Trophoblast cell (in vitro differentiated cells and primary cell): ENCODE measurements at regions not wholly inside any gene's neighbourhood (a gene's known extent, or its start where the extent isn't known, plus 50 kb on each side); places are given as distances from the start of the nearest gene placed in this dataset.

Source experiments
- DNase-seq, 2 donors: peaks; one replicate each; pipeline ENCODE4 v3.0.0-alpha.2; 2016
- H2AFZ ChIP-seq: 2 replicates; pipeline ENCODE4 v1.6.1; 2013; ENCODE audit warnings: low read length, moderate library complexity, mild to moderate bottlenecking; ENCODE audit not compliant: insufficient read depth, poor library complexity
- H2AK5ac ChIP-seq: 2 replicates; pipeline ENCODE4 v1.6.1; 2013; ENCODE audit warnings: mild to moderate bottlenecking, low read length
- H2BK120ac ChIP-seq: 2 replicates; pipeline ENCODE4 v1.6.1; 2013; ENCODE audit warnings: low read length, mild to moderate bottlenecking, moderate library complexity; ENCODE audit not compliant: insufficient read depth, poor library complexity
- H2BK12ac ChIP-seq: 2 replicates; pipeline ENCODE4 v1.6.1; 2013; ENCODE audit warnings: mild to moderate bottlenecking, low read length, moderate library complexity
- H2BK5ac ChIP-seq: 2 replicates; pipeline ENCODE4 v1.6.1; 2013; ENCODE audit warnings: low read length, low read depth, moderate library complexity, mild to moderate bottlenecking; ENCODE audit not compliant: poor library complexity
- H3K14ac ChIP-seq: 2 replicates; pipeline ENCODE4 v1.6.1; 2013; ENCODE audit warnings: mild to moderate bottlenecking, low read length
- H3K18ac ChIP-seq: 2 replicates; pipeline ENCODE4 v1.6.1; 2013; ENCODE audit warnings: mild to moderate bottlenecking, low read length
- H3K23ac ChIP-seq: 2 replicates; pipeline ENCODE4 v1.6.1; 2013; ENCODE audit warnings: low read length
- H3K27ac ChIP-seq: 2 replicates; pipeline ENCODE4 v1.5.1; 2013; ENCODE audit warnings: low read depth, mild to moderate bottlenecking, inconsistent platforms, low read length, moderate library complexity
- H3K27me3 ChIP-seq: 2 replicates; pipeline ENCODE4 v1.6.1; 2013; ENCODE audit warnings: inconsistent platforms, mild to moderate bottlenecking, low read length, moderate library complexity; ENCODE audit not compliant: insufficient read depth
- H3K36me3 ChIP-seq, 2 experiments: 1 replicate in 1 of 2; 2 replicates in 1 of 2; pipeline ENCODE4 v1.6.1; 2013; ENCODE audit warnings: low read length in 2 of 2, mild to moderate bottlenecking in 2 of 2, moderate library complexity in 1 of 2; ENCODE audit not compliant: insufficient read depth in 2 of 2, control insufficient read depth in 1 of 2
- H3K4ac ChIP-seq: 2 replicates; pipeline ENCODE4 v1.6.1; 2013; ENCODE audit warnings: low read depth, mild to moderate bottlenecking, low read length, moderate library complexity
- H3K4me1 ChIP-seq, 2 experiments: 1 replicate in 1 of 2; 2 replicates in 1 of 2; pipeline ENCODE4 v1.6.1; 2013; ENCODE audit warnings: low read length in 2 of 2, mild to moderate bottlenecking in 2 of 2, moderate library complexity in 1 of 2; ENCODE audit not compliant: insufficient read depth in 2 of 2, control insufficient read depth in 1 of 2
- H3K4me2 ChIP-seq: 2 replicates; pipeline ENCODE4 v1.6.1; 2013; ENCODE audit warnings: inconsistent platforms, mild to moderate bottlenecking, low read length, moderate library complexity
- H3K4me3 ChIP-seq: 2 replicates; pipeline ENCODE4 v1.5.1; 2013; ENCODE audit warnings: mild to moderate bottlenecking, low read depth, low read length, inconsistent platforms
- H3K79me1 ChIP-seq: one replicate; pipeline ENCODE4 v1.6.1; 2013; ENCODE audit warnings: low read length
- H3K79me2 ChIP-seq: 2 replicates; pipeline ENCODE4 v1.6.1; 2013; ENCODE audit warnings: low read length, mild to moderate bottlenecking; ENCODE audit not compliant: control insufficient read depth, insufficient read depth, poor library complexity
- H3K9ac ChIP-seq: 2 replicates; pipeline ENCODE4 v1.6.1; 2013; ENCODE audit warnings: mild to moderate bottlenecking, low read length
- H3K9me3 ChIP-seq: 2 replicates; pipeline ENCODE4 v1.6.1; 2013; ENCODE audit warnings: low read depth, mild to moderate bottlenecking, control low read depth, inconsistent platforms, low read length; ENCODE audit not compliant: insufficient read depth
- H4K12ac ChIP-seq: 2 replicates; pipeline ENCODE4 v1.6.1; 2013; ENCODE audit warnings: low read depth, mild to moderate bottlenecking, low read length, moderate library complexity
- H4K8ac ChIP-seq: 2 replicates; pipeline ENCODE4 v1.6.1; 2013; ENCODE audit warnings: low read depth, mild to moderate bottlenecking, low read length, moderate library complexity
- H4K91ac ChIP-seq: one replicate; pipeline ENCODE4 v1.6.1; 2013; ENCODE audit warnings: low read depth, mild to moderate bottlenecking, low read length, moderate library complexity
- WGBS: extraction: QIAGEN DNeasy Blood & Tissue Kit; methylation state at CpG from one replicate; pipeline ENCODE4 v1.1.7; 2013; ENCODE audit warnings: missing lambda C conversion rate; ENCODE audit not compliant: insufficient read length, insufficient coverage; ENCODE audit errors: extremely low coverage; 5-methylcytosine and 5-hydroxymethylcytosine counted together

GRCh38 chr7:156099085-156099484, 286.8 kb upstream of the SHH start:
- H4K91ac ChIP-seq, result no peak overlapping the region

GRCh38 chr7:156096771-156097538, 284.7 kb upstream of the SHH start:
- Histone ChIP-seq H4K12ac (no peak overlapping the region), H2BK12ac (no peak overlapping the region), H2AK5ac (no peak overlapping the region), H3K4me2 (no peak overlapping the region), H3K9me3 (peaks cover 3% of the 10 kb centered on the region), H3K4me1 (no peaks in the 10 kb centered on the region), H3K27ac (no peak overlapping the region), H2BK120ac (no peak overlapping the region), H4K8ac (no peak overlapping the region), H4K91ac (no peak overlapping the region), H3K79me2 (no peaks in the 10 kb centered on the region), H2BK5ac (no peak overlapping the region), H3K4me3 (no peak overlapping the region), H3K4ac (no peak overlapping the region), H3K9ac (no peak overlapping the region), H2AFZ (no peak overlapping the region), H3K23ac (no peak overlapping the region), H3K27me3 (no peaks in the 10 kb centered on the region), H3K18ac (no peak overlapping the region), H3K14ac (no peak overlapping the region), H3K36me3 (no peaks in the 10 kb centered on the region), H3K79me1 (no peaks in the 10 kb centered on the region)
- no CpG with 5 or more reads among the region's 20 CpGs for WGBS
- no peak for DNase-seq

More at GRCh38 chr7:156099085-156099484, 286.8 kb upstream of the SHH start:
- Histone ChIP-seq H2BK120ac (no peak overlapping the region), H3K36me3 (no peaks in the 10 kb centered on the region), H3K4me3 (no peak overlapping the region), H3K14ac (no peak overlapping the region), H3K9ac (no peak overlapping the region), H4K12ac (no peak overlapping the region), H4K8ac (no peak overlapping the region), H2BK12ac (no peak overlapping the region), H3K79me1 (no peaks in the 10 kb centered on the region), H3K79me2 (no peaks in the 10 kb centered on the region), H2BK5ac (no peak overlapping the region), H2AFZ (no peak overlapping the region), H3K27me3 (no peaks in the 10 kb centered on the region), H3K27ac (no peak overlapping the region), H3K4me1 (no peaks in the 10 kb centered on the region), H3K18ac (no peak overlapping the region), H3K9me3 (peaks cover 3% of the 10 kb centered on the region), H3K23ac (no peak overlapping the region), H3K4me2 (no peak overlapping the region), H2AK5ac (no peak overlapping the region), H3K4ac (no peak overlapping the region)
- WGBS, result no CpG with 5 or more reads among the region's 10 CpGs
- DNase-seq, result no peak

DNA sequence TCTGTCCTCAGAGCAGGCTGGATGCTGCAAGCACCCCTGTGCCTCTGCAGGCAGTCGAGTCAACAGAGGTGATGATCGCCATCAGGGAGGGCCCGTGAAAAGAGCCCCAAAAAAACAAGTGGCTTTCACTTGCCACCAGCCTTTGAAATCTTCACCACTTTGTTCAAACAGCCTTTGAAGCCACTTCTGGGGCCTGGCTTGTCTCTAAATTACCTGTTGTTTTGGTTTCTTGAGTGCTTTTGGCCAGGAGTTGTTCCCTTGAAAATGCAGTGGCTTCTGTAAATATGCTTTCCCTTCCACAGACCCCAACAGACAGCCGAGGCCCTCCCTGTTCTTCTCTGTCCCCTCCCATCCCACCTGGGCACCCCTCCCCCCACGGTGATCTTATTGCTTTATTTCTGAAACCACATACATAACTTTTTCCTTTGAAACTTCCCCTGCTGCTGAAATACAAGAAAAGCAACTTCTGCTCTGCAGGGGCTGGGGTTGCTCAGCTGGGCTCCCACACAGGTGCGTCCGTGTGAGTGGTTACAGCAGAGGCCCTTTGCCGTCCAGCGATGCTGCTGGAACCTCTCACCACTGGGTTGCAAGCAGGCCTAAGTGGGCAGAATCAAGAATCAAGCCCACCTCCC, 283.8 kb upstream of the SHH start:
- Histone ChIP-seq H3K23ac (no peak overlapping the region), H3K79me2 (no peaks in the 10 kb centered on the region), H3K4ac (no peak overlapping the region), H3K36me3 (no peaks in the 10 kb centered on the region), H3K18ac (no peak overlapping the region), H2AFZ (no peak overlapping the region), H4K91ac (no peak overlapping the region), H2AK5ac (no peak overlapping the region), H2BK5ac (no peak overlapping the region), H2BK12ac (no peak overlapping the region), H3K9me3 (no peaks in the 10 kb centered on the region), H3K27ac (no peak overlapping the region), H3K4me1 (no peaks in the 10 kb centered on the region), H3K27me3 (no peaks in the 10 kb centered on the region), H4K8ac (no peak overlapping the region), H3K4me2 (no peak overlapping the region), H2BK120ac (no peak overlapping the region), H3K14ac (no peak overlapping the region), H4K12ac (no peak overlapping the region), H3K4me3 (no peak overlapping the region), H3K9ac (no peak overlapping the region), H3K79me1 (no peaks in the 10 kb centered on the region)
- no peak for DNase-seq
- no CpG with 5 or more reads among the region's 9 CpGs for WGBS

DNA sequence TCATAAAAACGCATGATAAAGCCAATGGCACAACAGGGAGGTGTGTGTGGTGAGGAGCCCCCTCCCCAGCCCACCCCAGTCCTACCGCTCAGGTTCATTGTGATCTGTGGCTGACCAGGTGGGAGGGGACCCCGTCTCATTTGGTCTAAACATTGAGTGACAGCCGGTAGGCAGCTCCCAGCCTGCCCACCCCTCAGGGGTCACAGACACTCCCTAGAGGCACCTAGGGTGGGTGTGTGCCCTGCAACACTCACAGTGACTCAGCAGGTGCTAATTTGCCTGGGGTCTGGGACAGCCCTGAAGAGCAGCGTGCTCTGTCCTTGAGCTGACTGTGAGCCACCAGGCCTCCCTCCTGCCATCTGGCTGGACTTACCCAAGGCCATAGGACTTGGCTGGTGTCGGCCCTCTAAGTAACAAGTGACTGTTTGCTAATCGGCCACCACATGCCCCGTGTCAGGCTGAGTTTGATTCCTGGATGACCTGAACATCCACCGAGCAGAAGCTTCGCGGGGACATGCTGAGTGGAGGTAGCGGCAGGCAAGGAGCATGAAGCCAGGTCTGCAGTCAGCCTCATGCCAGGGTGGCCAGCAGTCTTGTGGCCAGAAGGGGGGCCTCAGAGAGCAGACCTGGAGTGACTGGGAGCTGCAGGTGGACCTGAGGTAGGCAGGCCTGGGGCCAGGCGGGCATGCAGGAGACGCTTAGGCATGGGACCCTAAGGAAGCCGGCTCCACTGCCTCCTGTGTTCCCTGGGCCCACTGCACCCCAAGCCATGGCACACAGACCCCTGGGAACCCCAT, 282.3 kb upstream of the SHH start:
- Histone ChIP-seq H3K23ac (no peak overlapping the region), H2AFZ (no peak overlapping the region), H3K14ac (no peak overlapping the region), H3K79me1 (no peaks in the 10 kb centered on the region), H4K12ac (no peak overlapping the region), H3K4me3 (no peak overlapping the region), H3K27ac (no peak overlapping the region), H4K8ac (no peak overlapping the region), H2BK5ac (no peak overlapping the region), H2BK12ac (no peak overlapping the region), H3K4me1 (no peaks in the 10 kb centered on the region), H3K36me3 (no peaks in the 10 kb centered on the region), H3K4ac (no peak overlapping the region), H3K4me2 (no peak overlapping the region), H4K91ac (no peak overlapping the region), H3K9me3 (no peaks in the 10 kb centered on the region), H3K18ac (no peak overlapping the region), H2AK5ac (no peak overlapping the region), H3K9ac (no peak overlapping the region), H3K27me3 (no peaks in the 10 kb centered on the region), H3K79me2 (no peaks in the 10 kb centered on the region), H2BK120ac (no peak overlapping the region)
- WGBS, result no CpG with 5 or more reads among the region's 15 CpGs
- DNase-seq, result no peak
